GM21526 (cell line): ENCODE measurements at regions not wholly inside any gene's neighbourhood (a gene's known extent, or its start where the extent isn't known, plus 50 kb on each side); places are given as distances from the start of the nearest gene placed in this dataset.

ENCODE experiments used
- ATAC-seq: cut with Tn5 transposase; IDR thresholded peaks from one replicate; pipeline ENCODE4 v1.9.1; 2021; ENCODE audit warnings: moderate library complexity; ENCODE audit not compliant: unreplicated experiment, low FRiP score

- ATAC-seq, result no peak
Measured at GRCh38 chr2:82525744-82526143, 1933.3 kb downstream of the SUCLG1 start.

GRCh38 chr2:82524826-82525225, 1934.3 kb downstream of the SUCLG1 start:
- no peak for ATAC-seq

- ATAC-seq, result no peak
Measured at GRCh38 chr2:82511894-82512293, 1947.2 kb downstream of the SUCLG1 start.

GRCh38 chr2:82508702-82509101, 1950.4 kb downstream of the SUCLG1 start:
- ATAC-seq, result no peak

- no peak for ATAC-seq
Measured at GRCh38 chr2:82507657-82508056, 1951.4 kb downstream of the SUCLG1 start.

- no peak for ATAC-seq
Measured at GRCh38 chr2:82501217-82501616, 1957.9 kb downstream of the SUCLG1 start.

GRCh38 chr2:82498777-82499443, 1960.2 kb downstream of the SUCLG1 start:
- ATAC-seq, result no peak

GRCh38 chr2:82494739-82495138, 1964.3 kb downstream of the SUCLG1 start:
- ATAC-seq, result no peak

GRCh38 chr2:82491591-82491990, 1967.5 kb downstream of the SUCLG1 start:
- ATAC-seq, result no peak

- ATAC-seq, result no peak
Measured at GRCh38 chr2:82487354-82487753, 1971.7 kb downstream of the SUCLG1 start.

GRCh38 chr2:82485701-82486100, 1973.4 kb downstream of the SUCLG1 start:
- ATAC-seq, result no peak

GRCh38 chr2:82481207-82481606, 1977.9 kb downstream of the SUCLG1 start:
- no peak for ATAC-seq

- ATAC-seq, result no peak
Measured at GRCh38 chr2:82478641-82479040, 1980.4 kb downstream of the SUCLG1 start.

- ATAC-seq, result no peak
Measured at GRCh38 chr2:82476094-82476493, 1983.0 kb downstream of the SUCLG1 start.

GRCh38 chr2:82428251-82428650, 2030.8 kb downstream of the SUCLG1 start:
- ATAC-seq, result no peak

GRCh38 chr2:82412021-82412420, 2047.1 kb downstream of the SUCLG1 start:
- no peak for ATAC-seq

- ATAC-seq, result no peak
Measured at GRCh38 chr2:82411071-82411470, 2048.0 kb downstream of the SUCLG1 start.

GRCh38 chr2:82395531-82395930, 2063.5 kb downstream of the SUCLG1 start:
- no peak for ATAC-seq

GRCh38 chr2:82391386-82391785, 2067.7 kb downstream of the SUCLG1 start:
- ATAC-seq, result no peak

- ATAC-seq, result no peak
Measured at GRCh38 chr2:82355622-82356021, 2051.1 kb upstream of the LRRTM1 start.

GRCh38 chr2:82345910-82346309, 2041.4 kb upstream of the LRRTM1 start:
- no peak for ATAC-seq

- ATAC-seq, result no peak
Measured at GRCh38 chr2:82344670-82345069, 2040.1 kb upstream of the LRRTM1 start.

GRCh38 chr2:82342356-82342755, 2037.8 kb upstream of the LRRTM1 start:
- no peak for ATAC-seq
